Lung (tissue), 11 donors: ENCODE measurements at regions not wholly inside any gene's neighbourhood (a gene's known extent, or its start where the extent isn't known, plus 50 kb on each side); places are given as distances from the start of the nearest gene placed in this dataset.
"Not testable (repeated sequence)": the region's sequence is repeated elsewhere in the genome, so short reads cannot be mapped to it uniquely, and the experiment has no call there.

Experiments
- ATAC-seq: fragments of 200-7000 bp; cut with Tn5 transposase; one replicate; pipeline ENCODE4 v1.9.1; 2020; ENCODE audit warnings: moderate number of reproducible peaks; ENCODE audit not compliant: insufficient read depth, low FRiP score
- DNase-seq, 3 donors: peaks; one replicate each; pipeline ENCODE4 v3.0.0-alpha.2; 2013 to 2017
- H3K27ac ChIP-seq, 2 donors: one replicate each; pipeline ENCODE4 v1.5.1; 2013; ENCODE audit warnings: mild to moderate bottlenecking in 2 of 2, moderate library complexity in 2 of 2, control low read depth in 1 of 2, inconsistent platforms in 1 of 2, low read depth in 1 of 2, low read length in 1 of 2
- H3K27me3 ChIP-seq, 3 donors: one replicate each; pipeline ENCODE4 v1.5.1; 2013; ENCODE audit warnings: low read length in 2 of 3; ENCODE audit not compliant: control insufficient read depth in 3 of 3, insufficient read depth in 3 of 3
- H3K36me3 ChIP-seq, 4 donors: one replicate each; pipeline ENCODE4 v1.5.1; 2013; ENCODE audit warnings: low read length in 4 of 4, mild to moderate bottlenecking in 1 of 4, moderate library complexity in 1 of 4; ENCODE audit not compliant: control insufficient read depth in 4 of 4, insufficient read depth in 4 of 4
- H3K4me1 ChIP-seq, 5 donors: one replicate each; pipeline ENCODE4 v1.5.1; 2013; ENCODE audit warnings: low read length in 5 of 5, mild to moderate bottlenecking in 2 of 5, moderate library complexity in 1 of 5; ENCODE audit not compliant: control insufficient read depth in 5 of 5, insufficient read depth in 5 of 5
- H3K4me3 ChIP-seq: one replicate; pipeline ENCODE4 v1.5.1; 2013; ENCODE audit warnings: mild to moderate bottlenecking, control low read depth, moderate library complexity
- H3K9ac ChIP-seq, 2 donors: one replicate each; pipeline ENCODE4 v1.5.1; 2013; ENCODE audit warnings: low read length in 2 of 2, control low read depth in 1 of 2; ENCODE audit not compliant: insufficient read depth in 1 of 2
- H3K9me3 ChIP-seq, 4 donors: one replicate each; pipeline ENCODE4 v1.5.1; 2013; ENCODE audit warnings: low read length in 3 of 4, mild to moderate bottlenecking in 1 of 4, moderate library complexity in 1 of 4; ENCODE audit not compliant: control insufficient read depth in 4 of 4, insufficient read depth in 3 of 4
- CTCF ChIP-seq: IDR thresholded peaks from 2 replicates; pipeline ENCODE4 v1.5.1; 2012; ENCODE audit warnings: mild to moderate bottlenecking; ENCODE audit errors: control extremely low read depth, extremely low read depth
- WGBS, 2 donors: extraction: QIAGEN DNeasy Blood & Tissue Kit; methylation state at CpG; one replicate each; pipeline ENCODE4 v1.1.7; 2013; 5-methylcytosine and 5-hydroxymethylcytosine counted together
- donor health status: control.
- donor health status: control.
- donor health status: Bipolar disorder and iron deficiency.
- donor health status: healthy.
- donor health status: DM: yes; HTN: yes; CAD: no.

- Histone ChIP-seq H3K36me3 (no peaks in the 10 kb centered on the region), H3K9me3 (no peaks in the 10 kb centered on the region), H3K27me3 (no peaks in the 10 kb centered on the region), H3K4me3 (no peak overlapping the region), H3K4me1 (no peaks in the 10 kb centered on the region), H3K27ac (no peak overlapping the region), H3K9ac (no peak overlapping the region)
- no peak for TF ChIP-seq CTCF
- 61 to 73% methylated on average over 5 of the region's 5 CpGs for WGBS, 2 donors
- ATAC-seq (no peak), DNase-seq (peak in 2 of 3 donors; percentile 29 to 39)
Observed at GRCh38 chr13:31605076-31605860, 134.1 kb upstream of the RXFP2 start.

GRCh38 chr13:31607531-31607930 is 131.8 kb upstream of the RXFP2 start:
- DNase-seq, H3K36me3 ChIP-seq, H3K9me3 ChIP-seq, H3K4me3 ChIP-seq, ATAC-seq, H3K9ac ChIP-seq, H3K27me3 ChIP-seq, H3K27ac ChIP-seq, H3K4me1 ChIP-seq: not testable (repeated sequence)
- WGBS, 2 donors = 76% methylated on average over 7 of the region's 7 CpGs

- not testable (repeated sequence) for ATAC-seq, DNase-seq, H3K4me1 ChIP-seq, H3K4me3 ChIP-seq, H3K27ac ChIP-seq, H3K27me3 ChIP-seq, H3K36me3 ChIP-seq, H3K9me3 ChIP-seq, H3K9ac ChIP-seq
- 89% methylated on average over 23 of the region's 23 CpGs for WGBS, 2 donors
Observed at GRCh38 chr13:31608780-31609179, 130.5 kb upstream of the RXFP2 start.

- no peaks in the 10 kb centered on the region for H3K4me1 ChIP-seq
- H3K27ac ChIP-seq = no peak overlapping the region
- no peak for ATAC-seq
- 93 to 98% methylated on average over 7 of the region's 7 CpGs for WGBS, 2 donors
- no peak overlapping the region for H3K9ac ChIP-seq
- H3K27me3 ChIP-seq = no peaks in the 10 kb centered on the region
- no peak for DNase-seq
- no peak for TF ChIP-seq CTCF
- H3K4me3 ChIP-seq = no peak overlapping the region
- H3K36me3 ChIP-seq = no peaks in the 10 kb centered on the region
- peaks cover 0 to 7% (median 4%) of the 10 kb centered on the region in 4 donors for H3K9me3 ChIP-seq
Observed at GRCh38 chr13:31610270-31610998, 128.9 kb upstream of the RXFP2 start.
